AG09309 (cell line): ENCODE measurements at regions not wholly inside any gene's neighbourhood (a gene's known extent, or its start where the extent isn't known, plus 50 kb on each side); places are given as distances from the start of the nearest gene placed in this dataset.

ENCODE experiments used
- DNase-seq: peaks from one replicate; pipeline ENCODE4 v3.0.0-alpha.2; 2010; ENCODE audit warnings: low read depth
- H3K4me3 ChIP-seq: 2 replicates; pipeline ENCODE4 v1.5.1; 2011; ENCODE audit warnings: mild to moderate bottlenecking, low read depth, low read length, moderate library complexity; ENCODE audit not compliant: control insufficient read depth
- CTCF ChIP-seq: IDR thresholded peaks from 2 replicates; pipeline ENCODE4 v1.5.1; 2011; ENCODE audit warnings: mild to moderate bottlenecking, low read depth, low read length, inconsistent platforms; ENCODE audit not compliant: insufficient read depth, control insufficient read depth; ENCODE audit errors: missing control alignments

DNA sequence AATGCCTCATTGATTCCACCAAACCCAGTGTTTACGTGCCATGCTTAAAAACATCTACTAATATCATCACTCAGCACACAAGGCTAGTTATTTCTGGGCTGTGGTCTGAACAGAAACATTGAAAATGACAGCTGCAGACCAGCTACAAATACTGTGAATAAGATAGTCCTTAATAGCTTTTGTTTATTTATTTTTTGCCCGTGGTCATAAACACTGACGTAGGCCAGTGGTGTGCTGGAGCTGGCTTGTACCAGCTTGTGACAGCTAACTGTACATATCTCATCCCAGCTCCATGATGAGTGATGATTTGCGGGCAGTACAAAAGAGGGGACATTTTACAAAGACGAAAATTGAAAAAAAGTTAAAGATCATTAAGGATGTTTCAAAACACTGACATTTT, 1057.0 kb downstream of the EPHA7 start:
- H3K4me3 ChIP-seq: no peak overlapping the region
- TF ChIP-seq CTCF: no peak
- DNase-seq: no peak

DNA sequence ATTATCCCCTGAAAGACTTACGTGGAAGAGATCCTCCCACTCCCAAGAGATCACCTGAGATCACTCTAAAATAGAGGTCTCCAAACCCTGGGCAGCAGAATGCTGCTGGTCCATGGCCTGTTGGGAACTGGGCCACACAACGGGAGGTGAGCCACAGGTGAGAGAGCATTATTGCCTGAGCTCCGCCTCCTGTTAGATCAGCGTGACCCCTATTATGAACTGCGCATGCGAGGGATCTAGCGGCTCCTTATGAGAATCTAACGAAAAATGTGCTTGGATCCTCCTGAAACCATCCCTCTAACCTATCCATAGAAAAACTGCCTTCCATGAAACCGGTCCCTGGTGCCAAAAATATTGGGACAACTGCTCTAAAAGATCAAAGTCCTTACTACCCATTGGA, 1057.4 kb downstream of the EPHA7 start:
- no peak for DNase-seq
- H3K4me3 ChIP-seq: no peak overlapping the region
- no peak for TF ChIP-seq CTCF

- no peak for TF ChIP-seq CTCF
- DNase-seq: no peak
- H3K4me3 ChIP-seq: no peak overlapping the region
Observed at GRCh38 chr6:92354270-92354829, 1065.0 kb downstream of the EPHA7 start.

GRCh38 chr6:92352130-92352529, 1067.2 kb downstream of the EPHA7 start:
- H3K4me3 ChIP-seq: no peak overlapping the region
- TF ChIP-seq CTCF: no peak
- no peak for DNase-seq

GRCh38 chr6:92341201-92341600, 1078.2 kb downstream of the EPHA7 start:
- no peak for DNase-seq
- no peak overlapping the region for H3K4me3 ChIP-seq
- TF ChIP-seq CTCF: no peak

GRCh38 chr6:92339936-92340640, 1079.3 kb downstream of the EPHA7 start:
- TF ChIP-seq CTCF: no peak
- H3K4me3 ChIP-seq: no peak overlapping the region
- no peak for DNase-seq

DNA sequence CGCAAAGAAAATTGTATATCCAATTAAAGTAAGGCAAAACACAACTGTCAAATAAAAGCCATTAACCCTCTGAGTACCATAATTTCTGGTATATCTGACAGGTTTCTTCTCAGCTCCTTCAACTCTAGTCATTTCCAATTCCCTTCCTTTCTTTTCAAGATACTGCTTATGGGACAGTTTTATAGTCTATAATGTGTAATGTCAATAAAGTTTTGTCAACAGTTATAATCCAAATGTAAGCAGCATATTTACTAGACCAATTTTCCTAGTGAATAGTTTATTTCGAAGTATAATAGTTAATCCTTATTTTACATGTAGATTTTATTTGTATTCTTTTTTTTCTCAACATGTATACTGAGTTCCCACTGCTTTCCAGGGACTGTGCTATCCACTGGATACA, 1081.8 kb downstream of the EPHA7 start:
- TF ChIP-seq CTCF: no peak
- no peak overlapping the region for H3K4me3 ChIP-seq
- no peak for DNase-seq
